BJ (cell line): ENCODE measurements at regions not wholly inside any gene's neighbourhood (a gene's known extent, or its start where the extent isn't known, plus 50 kb on each side); places are given as distances from the start of the nearest gene placed in this dataset.

Source experiments
- CTCF ChIA-PET: fragments of 350-600 bp; formaldehyde crosslinking; extraction: SDS; loops from one replicate; lab custom pipeline; 2021; ENCODE audit warnings: antibody characterized with exemption, inconsistent platforms; lab: Yijun Ruan, JAX
- POLR2A ChIA-PET: fragments of 300-600 bp; sonication (Branson Sonifier 250); formaldehyde crosslinking; extraction: SDS; loops from one replicate; lab custom pipeline; 2021; ENCODE audit warnings: antibody characterized with exemption; lab: Charles Lee
- DNase-seq: peaks from one replicate; pipeline ENCODE4 v3.0.0-alpha.2; 2011; ENCODE audit warnings: low read depth
- H3K27me3 ChIP-seq: 2 replicates; pipeline ENCODE4 v1.6.0; 2011; ENCODE audit warnings: low read length; ENCODE audit not compliant: control insufficient read depth, insufficient read depth
- H3K36me3 ChIP-seq: 2 replicates; pipeline ENCODE4 v1.5.1; 2011; ENCODE audit warnings: low read length; ENCODE audit not compliant: control insufficient read depth, insufficient read depth
- H3K4me3 ChIP-seq: 2 replicates; pipeline ENCODE4 v1.5.1; 2011; ENCODE audit warnings: low read depth, mild to moderate bottlenecking, control low read depth, low read length
- CTCF ChIP-seq: IDR thresholded peaks from 2 replicates; pipeline ENCODE4 v1.5.1; 2011; ENCODE audit warnings: low read depth, mild to moderate bottlenecking, control low read depth, inconsistent platforms, low read length, moderate library complexity; ENCODE audit not compliant: insufficient read depth

GRCh38 chr5:118156181-118156580 is 832.2 kb downstream of the DTWD2 start:
- Histone ChIP-seq H3K4me3 (no peak overlapping the region), H3K36me3 (no peaks in the 10 kb centered on the region), H3K27me3 (no peaks in the 10 kb centered on the region)
- DNase-seq: no peak
- TF ChIP-seq CTCF: no peak
- ChIA-PET CTCF (no interaction called here), POLR2A (no interaction called here)

GRCh38 chr5:118146824-118147223 is 841.5 kb downstream of the DTWD2 start:
- ChIA-PET POLR2A (no interaction called here), CTCF (no interaction called here)
- no peaks in the 10 kb centered on the region for H3K27me3 ChIP-seq
- no peaks in the 10 kb centered on the region for H3K36me3 ChIP-seq
- no peak for DNase-seq
- TF ChIP-seq CTCF: no peak
- no peak overlapping the region for H3K4me3 ChIP-seq

GRCh38 chr5:118144540-118144939 is 843.8 kb downstream of the DTWD2 start:
- ChIA-PET CTCF (interaction anchor here (0.5 to 0.6 kb wide), 2 partner anchors 15 to 83 kb away, joined by 3 read pairs; no protein-coding TSS in a partner anchor), POLR2A (interaction anchor here (0.6 kb wide), 1 partner anchor 891 kb away, joined by 3 read pairs; no protein-coding TSS in a partner anchor)
- no peaks in the 10 kb centered on the region for H3K36me3 ChIP-seq
- DNase-seq: no peak
- no peaks in the 10 kb centered on the region for H3K27me3 ChIP-seq
- no peak for TF ChIP-seq CTCF
- no peak overlapping the region for H3K4me3 ChIP-seq

GRCh38 chr5:118139361-118139760 is 849.0 kb downstream of the DTWD2 start:
- CTCF ChIA-PET: no interaction called here
- H3K4me3 ChIP-seq: no peak overlapping the region
- H3K36me3 ChIP-seq: no peaks in the 10 kb centered on the region
- POLR2A ChIA-PET: no interaction called here
- DNase-seq: no peak
- no peaks in the 10 kb centered on the region for H3K27me3 ChIP-seq
- TF ChIP-seq CTCF: no peak

- no peak overlapping the region for H3K4me3 ChIP-seq
- no peak for DNase-seq
- no peaks in the 10 kb centered on the region for H3K27me3 ChIP-seq
- H3K36me3 ChIP-seq: no peaks in the 10 kb centered on the region
- POLR2A ChIA-PET: no interaction called here
- CTCF ChIA-PET: no interaction called here
- TF ChIP-seq CTCF: no peak
Observed at GRCh38 chr5:118126159-118126558, 862.2 kb downstream of the DTWD2 start.
